Osteocyte (in vitro differentiated cells): ENCODE measurements at regions not wholly inside any gene's neighbourhood (a gene's known extent, or its start where the extent isn't known, plus 50 kb on each side); places are given as distances from the start of the nearest gene placed in this dataset.

ENCODE experiments used
- DNase-seq: peaks from one replicate; pipeline ENCODE4 v3.0.0; 2021; ENCODE audit warnings: mixed read lengths; ENCODE audit not compliant: unreplicated experiment; ENCODE audit errors: extremely low spot score
- H3K27ac Mint-ChIP-seq: one replicate; pipeline ENCODE4 v1.8.0; 2021; ENCODE audit warnings: mild to moderate bottlenecking, mixed read lengths; ENCODE audit not compliant: unreplicated experiment
- H3K27me3 Mint-ChIP-seq: one replicate; pipeline ENCODE4 v1.8.0; 2021; ENCODE audit warnings: mixed read lengths; ENCODE audit not compliant: unreplicated experiment
- H3K36me3 Mint-ChIP-seq: one replicate; pipeline ENCODE4 v1.8.0; 2021; ENCODE audit warnings: mixed read lengths; ENCODE audit not compliant: unreplicated experiment
- H3K4me1 Mint-ChIP-seq: one replicate; pipeline ENCODE4 v1.8.0; 2021; ENCODE audit warnings: mixed read lengths; ENCODE audit not compliant: unreplicated experiment
- H3K4me3 Mint-ChIP-seq: one replicate; pipeline ENCODE4 v1.8.0; 2021; ENCODE audit warnings: mild to moderate bottlenecking, moderate library complexity, mixed read lengths; ENCODE audit not compliant: unreplicated experiment
- H3K9me3 Mint-ChIP-seq: one replicate; pipeline ENCODE4 v1.8.0; 2021; ENCODE audit warnings: mixed read lengths; ENCODE audit not compliant: unreplicated experiment
- TF ChIP-seq, protein P1 (sequence below): fragments of 200-600 bp; sonication (generic); IDR thresholded peaks from 2 replicates; pipeline ENCODE4 v1.5.0; 2021; ENCODE audit warnings: antibody characterized with exemption, mild to moderate bottlenecking, moderate library complexity

DNA sequence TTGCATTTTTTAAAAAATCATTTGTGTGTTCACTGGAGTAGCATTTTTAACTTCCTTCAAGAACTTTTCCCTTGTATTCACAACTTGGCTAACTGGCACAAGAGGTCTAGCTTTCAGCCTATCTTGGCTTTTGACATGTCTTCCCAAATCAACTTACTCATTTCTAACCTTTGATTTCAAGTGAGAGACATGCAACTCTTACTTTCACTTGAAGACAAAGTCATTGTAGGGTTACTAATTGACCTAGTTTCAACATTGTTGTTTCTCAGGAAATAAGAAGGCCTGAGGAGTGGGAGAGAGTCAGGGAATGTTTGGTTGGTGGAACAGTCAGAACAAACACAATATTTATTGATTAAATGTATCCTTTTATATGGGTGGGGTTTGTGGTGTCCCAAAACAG is 95.0 kb upstream of the C9orf72 start:
- Mint-ChIP-seq H3K27ac (no peak overlapping the region), H3K4me1 (no peaks in the 10 kb centered on the region), H3K4me3 (no peak overlapping the region), H3K27me3 (no peaks in the 10 kb centered on the region), H3K36me3 (no peaks in the 10 kb centered on the region), H3K9me3 (no peaks in the 10 kb centered on the region)
- TF ChIP-seq, protein P1, sequence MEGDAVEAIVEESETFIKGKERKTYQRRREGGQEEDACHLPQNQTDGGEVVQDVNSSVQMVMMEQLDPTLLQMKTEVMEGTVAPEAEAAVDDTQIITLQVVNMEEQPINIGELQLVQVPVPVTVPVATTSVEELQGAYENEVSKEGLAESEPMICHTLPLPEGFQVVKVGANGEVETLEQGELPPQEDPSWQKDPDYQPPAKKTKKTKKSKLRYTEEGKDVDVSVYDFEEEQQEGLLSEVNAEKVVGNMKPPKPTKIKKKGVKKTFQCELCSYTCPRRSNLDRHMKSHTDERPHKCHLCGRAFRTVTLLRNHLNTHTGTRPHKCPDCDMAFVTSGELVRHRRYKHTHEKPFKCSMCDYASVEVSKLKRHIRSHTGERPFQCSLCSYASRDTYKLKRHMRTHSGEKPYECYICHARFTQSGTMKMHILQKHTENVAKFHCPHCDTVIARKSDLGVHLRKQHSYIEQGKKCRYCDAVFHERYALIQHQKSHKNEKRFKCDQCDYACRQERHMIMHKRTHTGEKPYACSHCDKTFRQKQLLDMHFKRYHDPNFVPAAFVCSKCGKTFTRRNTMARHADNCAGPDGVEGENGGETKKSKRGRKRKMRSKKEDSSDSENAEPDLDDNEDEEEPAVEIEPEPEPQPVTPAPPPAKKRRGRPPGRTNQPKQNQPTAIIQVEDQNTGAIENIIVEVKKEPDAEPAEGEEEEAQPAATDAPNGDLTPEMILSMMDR: no peak
- no peak for DNase-seq

DNA sequence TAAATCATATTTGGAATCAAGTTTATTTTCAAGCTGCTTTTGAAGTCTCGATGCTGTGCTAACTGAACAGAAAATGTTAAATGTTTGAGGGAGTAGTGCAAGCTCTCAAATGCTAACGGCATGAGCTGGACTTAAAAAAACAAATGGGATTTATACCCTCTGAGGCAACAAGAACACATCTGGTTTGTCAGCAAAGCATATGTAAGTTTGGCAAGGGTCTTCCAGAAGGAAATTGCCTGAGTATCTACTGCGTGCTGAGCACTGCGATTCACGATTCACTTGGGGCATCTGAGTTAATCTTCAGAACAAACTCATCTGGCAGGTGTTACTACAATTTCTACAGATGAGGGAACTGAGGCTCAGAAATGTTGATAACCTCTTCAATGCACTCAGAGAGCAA is 98.4 kb upstream of the C9orf72 start:
- peaks cover 6% of the 10 kb centered on the region for H3K27me3 Mint-ChIP-seq
- no peaks in the 10 kb centered on the region for H3K9me3 Mint-ChIP-seq
- TF ChIP-seq, protein P1: no peak
- no peaks in the 10 kb centered on the region for H3K4me1 Mint-ChIP-seq
- no peak for DNase-seq
- no peaks in the 10 kb centered on the region for H3K36me3 Mint-ChIP-seq
- no peak overlapping the region for H3K4me3 Mint-ChIP-seq
- H3K27ac Mint-ChIP-seq: no peak overlapping the region

DNA sequence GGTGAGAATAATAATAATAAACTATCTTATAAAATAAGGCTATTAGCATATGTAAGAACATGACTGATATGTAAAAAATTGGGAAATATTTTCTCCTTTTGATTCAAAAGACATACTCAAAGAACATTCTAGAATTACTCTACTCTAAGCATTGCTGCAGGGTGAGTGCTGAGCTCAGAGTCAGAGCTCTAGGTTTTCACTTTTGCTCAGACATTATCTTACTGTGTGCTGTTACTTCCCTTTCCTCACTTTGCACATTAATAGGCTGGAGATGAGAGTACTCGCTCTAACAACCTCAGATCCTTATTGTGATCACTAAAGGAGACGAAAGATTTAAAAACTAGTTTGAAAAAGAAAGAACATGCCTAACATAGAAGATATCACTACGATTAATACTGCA is 99.4 kb upstream of the C9orf72 start:
- Mint-ChIP-seq H3K4me1 (no peaks in the 10 kb centered on the region), H3K27ac (no peak overlapping the region), H3K9me3 (no peaks in the 10 kb centered on the region), H3K27me3 (peaks cover 6% of the 10 kb centered on the region), H3K4me3 (no peak overlapping the region), H3K36me3 (no peaks in the 10 kb centered on the region)
- DNase-seq: no peak
- TF ChIP-seq, protein P1: no peak

DNA sequence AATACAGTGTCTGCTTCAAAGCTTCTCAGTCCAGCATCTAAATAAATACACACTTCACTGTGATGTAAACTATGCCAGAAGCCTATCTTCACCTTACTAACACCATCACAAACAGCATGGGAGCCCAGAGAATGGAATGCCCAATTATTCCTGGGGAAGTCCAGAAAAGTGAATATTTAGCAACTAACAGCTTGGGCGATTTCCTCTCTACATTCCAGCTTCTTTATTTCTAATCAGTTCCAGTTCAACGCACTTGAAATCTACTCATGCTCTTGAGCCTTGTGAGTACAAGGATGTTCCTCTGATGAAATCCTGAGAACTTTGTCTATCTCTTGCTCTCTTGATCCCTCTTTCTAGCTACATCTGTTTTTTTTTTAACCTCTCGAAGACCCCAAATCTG is 100.4 kb upstream of the C9orf72 start:
- Mint-ChIP-seq H3K9me3 (no peaks in the 10 kb centered on the region), H3K36me3 (no peaks in the 10 kb centered on the region), H3K4me1 (no peaks in the 10 kb centered on the region), H3K27me3 (peaks cover 6% of the 10 kb centered on the region), H3K27ac (no peak overlapping the region), H3K4me3 (no peak overlapping the region)
- TF ChIP-seq, protein P1: no peak
- DNase-seq: no peak

DNA sequence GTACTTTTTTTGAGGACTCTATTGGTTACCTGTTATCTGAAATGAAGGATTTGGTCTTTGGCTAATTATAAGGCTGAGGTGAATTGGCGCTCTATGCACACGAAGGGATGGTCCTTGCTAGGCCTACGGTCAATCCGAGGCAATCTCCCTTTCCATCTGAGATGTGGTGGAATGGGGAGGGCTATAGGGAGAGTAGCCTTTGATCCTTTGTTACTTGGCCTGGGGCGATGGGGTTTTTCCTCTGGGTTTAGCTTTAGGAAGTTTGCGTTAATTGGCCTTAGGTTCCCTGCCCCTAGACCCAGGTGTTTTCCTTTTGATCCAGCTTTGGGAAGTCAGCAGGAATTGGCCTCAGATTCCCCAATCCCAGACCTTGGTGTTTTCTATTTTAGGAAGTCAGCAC is 102.1 kb upstream of the C9orf72 start:
- Mint-ChIP-seq H3K27ac (no peak overlapping the region), H3K4me1 (no peaks in the 10 kb centered on the region), H3K4me3 (no peak overlapping the region), H3K36me3 (no peaks in the 10 kb centered on the region), H3K9me3 (no peaks in the 10 kb centered on the region), H3K27me3 (peaks cover 6% of the 10 kb centered on the region)
- no peak for DNase-seq
- TF ChIP-seq, protein P1: no peak
